ENCODE measurements at regions not wholly inside any gene's neighbourhood (a gene's known extent, or its start where the extent isn't known, plus 50 kb on each side); places are given as distances from the start of the nearest gene placed in this dataset.

- no peaks in the 10 kb centered on the region for H3K9me3 Mint-ChIP-seq
- no peaks in the 10 kb centered on the region for H3K36me3 Mint-ChIP-seq
- no peak overlapping the region for H3K4me3 Mint-ChIP-seq
- DNase-seq: no peak
- no peak overlapping the region for H3K27ac Mint-ChIP-seq
- peaks cover 3% of the 10 kb centered on the region for H3K27me3 Mint-ChIP-seq
- no peaks in the 10 kb centered on the region for H3K4me1 Mint-ChIP-seq
These were observed 87.3 kb upstream of the ESX1 start for GRCh38 chrX:104342065-104342464.

GRCh38 chrX:104335756-104336155 is 81.0 kb upstream of the ESX1 start:
- DNase-seq: no peak
- no peaks in the 10 kb centered on the region for H3K36me3 Mint-ChIP-seq
- H3K27me3 Mint-ChIP-seq: peaks cover 3% of the 10 kb centered on the region
- H3K4me3 Mint-ChIP-seq: no peak overlapping the region
- no peaks in the 10 kb centered on the region for H3K9me3 Mint-ChIP-seq
- H3K27ac Mint-ChIP-seq: no peak overlapping the region
- H3K4me1 Mint-ChIP-seq: no peaks in the 10 kb centered on the region

- Mint-ChIP-seq H3K4me3 (no peak overlapping the region), H3K36me3 (no peaks in the 10 kb centered on the region), H3K4me1 (no peaks in the 10 kb centered on the region), H3K9me3 (no peaks in the 10 kb centered on the region), H3K27ac (no peak overlapping the region), H3K27me3 (peaks cover 3% of the 10 kb centered on the region)
- DNase-seq: no peak
These were observed 80.2 kb upstream of the ESX1 start for GRCh38 chrX:104334971-104335370.

GRCh38 chrX:104330966-104331365 is 76.2 kb upstream of the ESX1 start:
- no peaks in the 10 kb centered on the region for H3K36me3 Mint-ChIP-seq
- no peaks in the 10 kb centered on the region for H3K4me1 Mint-ChIP-seq
- no peak for DNase-seq
- H3K27ac Mint-ChIP-seq: no peak overlapping the region
- no peaks in the 10 kb centered on the region for H3K27me3 Mint-ChIP-seq
- no peak overlapping the region for H3K4me3 Mint-ChIP-seq
- H3K9me3 Mint-ChIP-seq: no peaks in the 10 kb centered on the region

- no peak for DNase-seq
- H3K4me3 Mint-ChIP-seq: no peak overlapping the region
- no peaks in the 10 kb centered on the region for H3K4me1 Mint-ChIP-seq
- no peaks in the 10 kb centered on the region for H3K27me3 Mint-ChIP-seq
- H3K36me3 Mint-ChIP-seq: no peaks in the 10 kb centered on the region
- no peaks in the 10 kb centered on the region for H3K9me3 Mint-ChIP-seq
- no peak overlapping the region for H3K27ac Mint-ChIP-seq
These were observed 75.0 kb upstream of the ESX1 start for GRCh38 chrX:104329731-104330130.

- H3K9me3 Mint-ChIP-seq: no peaks in the 10 kb centered on the region
- no peak for DNase-seq
- no peaks in the 10 kb centered on the region for H3K27me3 Mint-ChIP-seq
- no peaks in the 10 kb centered on the region for H3K4me1 Mint-ChIP-seq
- no peaks in the 10 kb centered on the region for H3K36me3 Mint-ChIP-seq
- H3K4me3 Mint-ChIP-seq: no peak overlapping the region
- no peak overlapping the region for H3K27ac Mint-ChIP-seq
These were observed 70.5 kb upstream of the ESX1 start for GRCh38 chrX:104325213-104325585.

GRCh38 chrX:104324461-104325212 is 69.9 kb upstream of the ESX1 start:
- no peaks in the 10 kb centered on the region for H3K9me3 Mint-ChIP-seq

GRCh38 chrX:104319346-104319745 is 64.6 kb upstream of the ESX1 start:
- no peak overlapping the region for H3K4me3 Mint-ChIP-seq
- H3K9me3 Mint-ChIP-seq: no peaks in the 10 kb centered on the region
- no peak for DNase-seq
- H3K36me3 Mint-ChIP-seq: no peaks in the 10 kb centered on the region
- no peaks in the 10 kb centered on the region for H3K27me3 Mint-ChIP-seq
- H3K4me1 Mint-ChIP-seq: no peaks in the 10 kb centered on the region
- no peak overlapping the region for H3K27ac Mint-ChIP-seq

More at GRCh38 chrX:104324461-104325212, 69.9 kb upstream of the ESX1 start:
- Mint-ChIP-seq H3K4me3 (no peak overlapping the region), H3K27me3 (no peaks in the 10 kb centered on the region), H3K36me3 (no peaks in the 10 kb centered on the region), H3K27ac (no peak overlapping the region), H3K4me1 (no peaks in the 10 kb centered on the region)
- DNase-seq: no peak

- Mint-ChIP-seq H3K27ac (no peak overlapping the region), H3K4me3 (no peak overlapping the region), H3K27me3 (no peaks in the 10 kb centered on the region)
These were observed 63.7 kb upstream of the ESX1 start for GRCh38 chrX:104318330-104319009.

GRCh38 chrX:104316739-104317138 is 62.0 kb upstream of the ESX1 start:
- no peak for DNase-seq
- H3K4me1 Mint-ChIP-seq: no peaks in the 10 kb centered on the region
- no peaks in the 10 kb centered on the region for H3K9me3 Mint-ChIP-seq
- H3K27ac Mint-ChIP-seq: no peak overlapping the region
- no peak overlapping the region for H3K4me3 Mint-ChIP-seq
- H3K36me3 Mint-ChIP-seq: no peaks in the 10 kb centered on the region
- H3K27me3 Mint-ChIP-seq: no peaks in the 10 kb centered on the region

More at GRCh38 chrX:104318330-104319009, 63.7 kb upstream of the ESX1 start:
- H3K4me1 Mint-ChIP-seq: no peaks in the 10 kb centered on the region
- no peaks in the 10 kb centered on the region for H3K9me3 Mint-ChIP-seq
- no peak for DNase-seq
- H3K36me3 Mint-ChIP-seq: no peaks in the 10 kb centered on the region

- no peaks in the 10 kb centered on the region for H3K9me3 Mint-ChIP-seq
- no peak overlapping the region for H3K27ac Mint-ChIP-seq
- no peak overlapping the region for H3K4me3 Mint-ChIP-seq
- H3K27me3 Mint-ChIP-seq: no peaks in the 10 kb centered on the region
- H3K36me3 Mint-ChIP-seq: no peaks in the 10 kb centered on the region
- H3K4me1 Mint-ChIP-seq: no peaks in the 10 kb centered on the region
- no peak for DNase-seq
These were observed 60.8 kb upstream of the ESX1 start for GRCh38 chrX:104315555-104315954.

GRCh38 chrX:104310657-104311254 is 56.0 kb upstream of the ESX1 start:
- H3K4me3 Mint-ChIP-seq: no peak overlapping the region
- no peaks in the 10 kb centered on the region for H3K27me3 Mint-ChIP-seq
- no peaks in the 10 kb centered on the region for H3K4me1 Mint-ChIP-seq
- no peak overlapping the region for H3K27ac Mint-ChIP-seq
- H3K36me3 Mint-ChIP-seq: no peaks in the 10 kb centered on the region
- no peak for DNase-seq
- no peaks in the 10 kb centered on the region for H3K9me3 Mint-ChIP-seq

- Mint-ChIP-seq H3K4me1 (no peaks in the 10 kb centered on the region), H3K9me3 (no peaks in the 10 kb centered on the region), H3K27me3 (no peaks in the 10 kb centered on the region), H3K4me3 (no peak overlapping the region), H3K27ac (no peak overlapping the region), H3K36me3 (no peaks in the 10 kb centered on the region)
- DNase-seq: no peak
These were observed 55.4 kb upstream of the ESX1 start for GRCh38 chrX:104310090-104310489.

GRCh38 chrX:104309169-104309568 is 54.4 kb upstream of the ESX1 start:
- H3K4me3 Mint-ChIP-seq: no peak overlapping the region
- H3K36me3 Mint-ChIP-seq: no peaks in the 10 kb centered on the region
- no peaks in the 10 kb centered on the region for H3K4me1 Mint-ChIP-seq
- H3K27ac Mint-ChIP-seq: no peak overlapping the region
- no peaks in the 10 kb centered on the region for H3K27me3 Mint-ChIP-seq
- H3K9me3 Mint-ChIP-seq: no peaks in the 10 kb centered on the region
- DNase-seq: no peak

GRCh38 chrX:104307341-104307740 is 52.6 kb upstream of the ESX1 start:
- Mint-ChIP-seq H3K27ac (no peak overlapping the region), H3K9me3 (no peaks in the 10 kb centered on the region), H3K36me3 (no peaks in the 10 kb centered on the region), H3K27me3 (no peaks in the 10 kb centered on the region), H3K4me3 (no peak overlapping the region), H3K4me1 (no peaks in the 10 kb centered on the region)
- no peak for DNase-seq

- H3K36me3 Mint-ChIP-seq: no peaks in the 10 kb centered on the region
- no peak overlapping the region for H3K27ac Mint-ChIP-seq
- DNase-seq: no peak
- H3K9me3 Mint-ChIP-seq: no peaks in the 10 kb centered on the region
- H3K4me3 Mint-ChIP-seq: no peak overlapping the region
- no peaks in the 10 kb centered on the region for H3K27me3 Mint-ChIP-seq
- H3K4me1 Mint-ChIP-seq: no peaks in the 10 kb centered on the region
These were observed 51.4 kb upstream of the ESX1 start for GRCh38 chrX:104306180-104306579.

Measured in activated naive CD8-positive, alpha-beta T cell treated with anti-CD3 and anti-CD28 coated beads for 36 hours (primary cell).